SK-N-SH (cell line): ENCODE measurements at regions not wholly inside any gene's neighbourhood (a gene's known extent, or its start where the extent isn't known, plus 50 kb on each side); places are given as distances from the start of the nearest gene placed in this dataset.
"Not testable (repeated sequence)": the region's sequence is repeated elsewhere in the genome, so short reads cannot be mapped to it uniquely, and the experiment has no call there.

Experiments
- CTCF ChIA-PET: fragments of 300-600, 350-600 bp; formaldehyde crosslinking; extraction: SDS; loops from one replicate; lab custom pipeline; 2021; lab: Yijun Ruan, JAX
- POLR2A ChIA-PET: fragments of 350-600 bp; sonication (Branson Sonifier 250); formaldehyde crosslinking; extraction: SDS; loops from one replicate; lab custom pipeline; 2020; ENCODE audit warnings: antibody characterized with exemption, inconsistent platforms; lab: Yijun Ruan, JAX
- DNase-seq: peaks from one replicate; pipeline ENCODE4 v3.0.0; 2012
- H2AFZ ChIP-seq: fragments of 200-600 bp; sonication (generic); 2 replicates; pipeline ENCODE4 v1.8.1; 2016; ENCODE audit warnings: antibody characterized with exemption, mild to moderate bottlenecking, low read depth
- H3F3A ChIP-seq: fragments of 200-600 bp; sonication (generic); replicated peaks from 2 replicates; pipeline ENCODE3; 2016; ENCODE audit warnings: antibody characterized with exemption, mild to moderate bottlenecking; ENCODE audit not compliant: insufficient read depth
- H3K27ac ChIP-seq, 2 experiments: fragments of 200-500 bp in 1 of 2; fragments of 200-600 bp in 1 of 2; sonication (Bioruptor generic) in 1 of 2; sonication (generic), shearing (Covaris generic) in 1 of 2; 2 replicates each; pipeline versions ENCODE4 v1.5.1 to v1.6.1; 2014 to 2016; ENCODE audit warnings: low read depth in 2 of 2, inconsistent platforms in 1 of 2, low read length in 1 of 2, mild to moderate bottlenecking in 1 of 2, mixed read lengths in 1 of 2
- H3K27me3 ChIP-seq: fragments of 200-600 bp; sonication (generic), shearing (Covaris generic); 2 replicates; pipeline ENCODE4 v1.6.1; 2016; ENCODE audit warnings: mixed run types; ENCODE audit not compliant: insufficient read depth
- H3K36me3 ChIP-seq, 2 experiments: fragments of 200-500 bp in 1 of 2; fragments of 200-600 bp in 1 of 2; sonication (Bioruptor generic) in 1 of 2; sonication (generic) in 1 of 2; replicated peaks in 1 of 2; 2 replicates each; pipeline versions ENCODE3 to v1.5.1; 2014 to 2016; ENCODE audit warnings: low read length in 1 of 2, mild to moderate bottlenecking in 1 of 2; ENCODE audit not compliant: insufficient read depth in 2 of 2, control insufficient read depth in 1 of 2
- H3K4me1 ChIP-seq, 2 experiments: fragments of 200-500 bp in 1 of 2; fragments of 200-600 bp in 1 of 2; sonication (Bioruptor generic) in 1 of 2; sonication (generic), shearing (Covaris generic) in 1 of 2; 2 replicates each; pipeline versions ENCODE4 v1.5.1 to v1.6.1; 2014 to 2016; ENCODE audit warnings: low read depth in 1 of 2, low read length in 1 of 2, mixed run types in 1 of 2; ENCODE audit not compliant: insufficient read depth in 2 of 2, control insufficient read depth in 1 of 2
- H3K4me2 ChIP-seq: fragments of 200-600 bp; sonication (generic), shearing (Covaris generic); 2 replicates; pipeline ENCODE4 v1.6.1; 2017; ENCODE audit warnings: mixed run types
- H3K4me3 ChIP-seq, 2 experiments: fragments of 200-500 bp in 1 of 2; fragments of 200-600 bp in 1 of 2; sonication (Bioruptor generic) in 1 of 2; sonication (generic), shearing (Covaris generic) in 1 of 2; 2 replicates each; pipeline versions ENCODE4 v1.5.1 to v1.8.1; 2014 to 2016; ENCODE audit warnings: low read depth in 2 of 2, inconsistent platforms in 1 of 2, low read length in 1 of 2, mild to moderate bottlenecking in 1 of 2, mixed read lengths in 1 of 2, moderate library complexity in 1 of 2
- H3K79me2 ChIP-seq: fragments of 200-600 bp; sonication (generic); 2 replicates; pipeline ENCODE4 v1.8.1; 2017; ENCODE audit warnings: mild to moderate bottlenecking; ENCODE audit not compliant: insufficient read depth
- H3K9ac ChIP-seq: fragments of 200-600 bp; sonication (generic); 2 replicates; pipeline ENCODE4 v1.6.1; 2017; ENCODE audit warnings: mixed run types
- H3K9me2 ChIP-seq: fragments of 200-600 bp; sonication (generic); 2 replicates; pipeline ENCODE4 v1.6.1; 2017; ENCODE audit warnings: mixed run types
- H3K9me3 ChIP-seq: fragments of 200-600 bp; sonication (generic); 2 replicates; pipeline ENCODE4 v1.6.1; 2017; ENCODE audit warnings: mixed run types, mild to moderate bottlenecking, moderate library complexity
- H4K20me1 ChIP-seq: fragments of 200-600 bp; sonication (generic); 2 replicates; pipeline ENCODE4 v1.6.1; 2017; ENCODE audit warnings: mild to moderate bottlenecking, mixed run types; ENCODE audit not compliant: insufficient read depth
- GATA2 ChIP-seq: sonication (generic); formaldehyde crosslinking; IDR thresholded peaks from 2 replicates; pipeline ENCODE4 v1.5.0; 2020; ENCODE audit warnings: mild to moderate bottlenecking, missing genetic modification reagents
- IRF3 ChIP-seq: fragments of 150-350 bp; IDR thresholded peaks from 2 replicates; pipeline ENCODE4 v1.6.1; 2016; ENCODE audit warnings: mild to moderate bottlenecking, low read depth, low read length
- JUND ChIP-seq: IDR thresholded peaks from 2 replicates; pipeline ENCODE4 v1.4.0; 2012
- MAX ChIP-seq: IDR thresholded peaks from 2 replicates; pipeline ENCODE4 v1.4.0; 2012; ENCODE audit warnings: low read depth
- NRF1 ChIP-seq: IDR thresholded peaks from 2 replicates; pipeline ENCODE4 v1.6.1; 2012; ENCODE audit warnings: low read depth, mild to moderate bottlenecking, low read length
- PBX3 ChIP-seq: IDR thresholded peaks from 2 replicates; pipeline ENCODE4; 2012
- RAD21 ChIP-seq: IDR thresholded peaks from 2 replicates; pipeline ENCODE4 v1.6.1; 2012; ENCODE audit warnings: mild to moderate bottlenecking, low read length
- REST ChIP-seq: IDR thresholded peaks from 2 replicates; pipeline ENCODE4 v1.6.1; 2012; ENCODE audit warnings: mild to moderate bottlenecking, low read depth, low read length, moderate library complexity
- RXRA ChIP-seq: IDR thresholded peaks from 2 replicates; pipeline ENCODE4 v1.4.0; 2012; ENCODE audit warnings: low read depth, mild to moderate bottlenecking, borderline replicate concordance
- TAF1 ChIP-seq: IDR thresholded peaks from 2 replicates; pipeline ENCODE4 v1.6.1; 2012; ENCODE audit warnings: low read depth, mild to moderate bottlenecking, low read length, moderate library complexity, borderline replicate concordance
- USF2 ChIP-seq: fragments of 150-350 bp; IDR thresholded peaks from 2 replicates; pipeline ENCODE4 v1.6.1; 2017; ENCODE audit warnings: antibody characterized with exemption, low read length, low read depth, borderline replicate concordance
- WGBS: methylation state at CpG from one replicate; pipeline ENCODE4 v1.1.6; 2017; ENCODE audit warnings: low lambda C conversion rate; 5-methylcytosine and 5-hydroxymethylcytosine counted together

- DNase-seq, H3K27ac ChIP-seq, H3K36me3 ChIP-seq, H3K4me1 ChIP-seq, POLR2A ChIA-PET, H3K9me3 ChIP-seq, H3K4me2 ChIP-seq, H3F3A ChIP-seq, H2AFZ ChIP-seq, H3K27me3 ChIP-seq, H3K9ac ChIP-seq, H3K4me3 ChIP-seq, H4K20me1 ChIP-seq, CTCF ChIA-PET, H3K9me2 ChIP-seq: not testable (repeated sequence)
- peaks cover 44% of the 10 kb centered on the region for H3K79me2 ChIP-seq
- 82% methylated on average over 1 of the region's 1 CpG for WGBS
Measured at GRCh38 chr22:22300946-22301345, 56.4 kb downstream of the VPREB1 start.

GRCh38 chr22:22316589-22316988, 72.0 kb downstream of the VPREB1 start:
- Histone ChIP-seq H2AFZ (no peak overlapping the region), H3K4me1 (no peaks in the 10 kb centered on the region), H3K9ac (no peak overlapping the region), H3K9me3 (no peaks in the 10 kb centered on the region), H4K20me1 (no peaks in the 10 kb centered on the region), H3K36me3 (peaks cover 4 to 26% of the 10 kb centered on the region in 2 experiments), H3K79me2 (no peaks in the 10 kb centered on the region), H3K27me3 (no peaks in the 10 kb centered on the region), H3K27ac (no peak overlapping the region), H3K9me2 (no peaks in the 10 kb centered on the region), H3K4me2 (no peak overlapping the region), H3K4me3 (no peak overlapping the region), H3F3A (no peaks in the 10 kb centered on the region)
- TF ChIP-seq JUND (no peak), TAF1 (no peak), IRF3 (no peak), PBX3 (no peak), REST (no peak), USF2 (no peak), GATA2 (no peak), NRF1 (no peak), MAX (no peak), RAD21 (no peak), RXRA (no peak)
- no peak for DNase-seq
- POLR2A ChIA-PET: no interaction called here
- 88% methylated on average over 2 of the region's 2 CpGs for WGBS
- CTCF ChIA-PET: no interaction called here
